Stimulated activated CD4-positive, alpha-beta T cell treated with anti-CD3 and anti-CD28 coated beads, TNF-alpha, amount 100 ng/mL, for 48 hours (primary cell): ENCODE measurements at regions not wholly inside any gene's neighbourhood (a gene's known extent, or its start where the extent isn't known, plus 50 kb on each side); places are given as distances from the start of the nearest gene placed in this dataset.

Experiments
- DNase-seq, 3 donors: peaks; one replicate each; pipeline ENCODE4 v3.0.0-alpha.2; 2020; ENCODE audit warnings: low read depth in 3 of 3

DNA sequence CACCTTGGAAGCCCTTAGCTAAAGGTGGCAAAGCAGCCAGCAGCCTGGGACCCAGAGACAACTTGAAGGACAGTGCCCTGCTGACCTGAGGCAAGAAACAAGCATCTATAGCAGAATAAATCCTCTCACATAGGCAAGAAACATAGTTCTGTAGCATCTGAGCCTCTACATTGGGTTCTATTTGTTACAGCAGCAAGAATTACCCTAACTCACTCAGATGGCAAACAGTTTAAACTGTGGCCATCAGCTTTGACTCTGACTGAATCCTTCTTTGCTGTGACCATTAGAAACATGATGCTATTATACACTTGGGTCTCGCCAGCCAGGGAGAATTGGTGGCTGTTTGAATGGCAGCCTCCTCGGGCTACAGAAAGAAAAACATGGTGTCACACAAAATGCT, 53.1 kb upstream of the CCL1 start:
- no peak for DNase-seq

DNA sequence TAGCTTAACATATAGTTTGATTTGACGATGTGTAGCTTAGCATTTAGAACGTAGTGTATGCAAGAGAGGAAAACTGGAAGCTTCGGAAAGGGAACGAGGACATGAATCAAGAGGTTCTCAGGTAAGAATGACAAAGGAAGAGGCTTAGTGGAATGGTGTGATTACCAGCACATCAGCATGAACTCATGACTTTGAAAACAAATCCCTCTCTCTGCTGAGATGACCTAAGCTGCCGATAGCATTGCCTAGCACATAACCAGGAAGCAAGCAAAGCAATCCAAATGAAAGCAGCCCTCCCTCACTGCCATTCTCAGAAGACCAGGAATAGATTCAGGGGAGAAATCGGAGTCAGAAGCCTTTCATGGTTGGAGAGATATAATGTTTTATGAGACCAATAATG, 51.3 kb upstream of the CCL1 start:
- DNase-seq, result no peak

DNA sequence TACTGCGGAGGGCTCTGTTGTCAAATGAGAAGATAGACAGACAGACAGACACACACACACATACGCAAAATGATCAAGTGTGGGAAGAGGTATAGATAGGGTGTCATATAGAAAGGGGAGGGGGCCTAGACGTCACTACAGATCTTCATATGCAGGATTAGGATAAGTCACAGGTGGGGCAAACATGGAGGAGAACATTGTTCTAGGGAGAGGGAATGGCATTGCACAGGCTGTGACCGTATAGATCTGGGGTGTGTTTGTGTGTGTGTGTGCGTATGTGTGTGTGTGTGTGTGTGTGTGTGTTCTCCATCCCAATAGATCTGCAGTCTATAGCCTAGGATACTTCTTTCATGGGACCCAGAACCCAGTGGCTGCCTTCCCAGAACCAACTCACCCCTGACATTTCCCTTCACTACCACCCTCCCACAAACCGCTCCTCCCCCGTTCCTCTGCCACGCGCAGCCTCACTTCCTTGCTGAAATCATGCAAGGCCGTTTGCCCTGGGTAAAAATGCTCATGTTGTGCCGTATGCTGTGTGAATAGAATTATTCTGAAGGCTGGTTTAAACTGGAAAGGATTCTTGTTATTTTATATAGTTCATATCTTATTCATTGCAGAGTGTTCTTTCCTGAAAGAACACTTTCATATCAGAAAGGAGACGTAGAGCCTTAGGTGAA, 50.5 kb upstream of the CCL1 start:
- DNase-seq, result no peak

DNA sequence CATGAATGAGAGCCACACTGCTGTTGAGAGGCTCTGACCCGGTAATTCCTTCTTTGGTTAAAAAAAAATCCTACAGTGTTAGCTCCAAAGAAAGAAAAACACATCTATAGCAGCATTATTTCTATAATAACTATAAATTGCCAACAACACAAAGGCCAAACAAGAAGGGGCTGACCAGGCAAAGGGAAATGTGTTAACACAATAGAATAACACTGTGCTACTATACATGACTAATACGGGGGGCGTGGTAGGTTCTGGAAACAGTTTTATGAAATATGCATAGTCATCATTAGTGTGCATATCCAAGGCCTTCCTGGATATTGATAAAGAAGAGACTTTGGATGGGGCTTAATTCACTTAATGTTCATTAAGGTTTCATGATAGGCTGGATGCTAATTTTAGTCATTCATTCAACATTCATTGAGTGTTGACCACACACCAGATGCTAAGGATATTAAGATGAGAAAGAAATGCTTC, 50.0 kb upstream of the CCL1 start:
- DNase-seq, result no peak
